AG20443 (cell line): ENCODE measurements at regions not wholly inside any gene's neighbourhood (a gene's known extent, or its start where the extent isn't known, plus 50 kb on each side); places are given as distances from the start of the nearest gene placed in this dataset.

Experiments used
- DNase-seq: peaks from one replicate; pipeline ENCODE4 v3.0.0; 2012; ENCODE audit warnings: low spot score, mixed read lengths

DNA sequence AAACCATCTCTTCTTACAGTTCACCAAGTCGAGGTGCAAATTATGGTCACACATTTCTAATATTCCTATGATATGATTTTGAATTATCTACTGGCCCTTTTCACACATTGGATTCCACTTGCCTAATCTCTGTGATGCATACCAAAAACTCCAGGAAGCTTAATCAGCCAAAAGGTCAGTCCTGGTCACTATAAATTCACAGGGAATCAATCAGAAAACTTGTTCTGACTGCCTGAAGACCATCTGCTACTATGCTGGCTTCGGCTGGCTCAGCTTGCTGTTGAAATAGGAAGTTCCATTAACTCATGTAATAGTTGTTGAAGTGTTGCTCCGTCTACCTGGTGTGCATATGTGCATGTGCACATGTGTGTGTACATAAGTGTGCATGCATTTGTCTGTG is 142.8 kb upstream of the FLRT2 start:
- no peak for DNase-seq

DNA sequence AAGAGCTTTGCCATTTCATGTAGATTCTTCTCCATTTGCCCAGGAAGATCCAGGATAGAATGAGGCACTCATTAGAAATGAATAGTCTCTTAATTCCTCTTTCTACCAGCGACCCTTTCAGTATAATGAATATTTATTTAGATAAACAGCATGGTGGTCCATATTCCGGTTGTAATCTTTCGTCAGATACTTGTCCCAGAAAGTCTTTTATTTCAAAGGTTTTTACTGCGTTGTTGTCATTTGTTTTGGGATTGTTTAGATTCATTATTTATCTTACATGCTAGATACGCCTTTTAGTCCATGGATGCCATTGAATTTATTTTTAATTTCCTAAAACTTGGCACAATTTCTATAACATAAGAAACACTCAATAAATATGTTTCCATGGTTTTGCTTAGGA is 139.7 kb upstream of the FLRT2 start:
- DNase-seq: no peak

DNA sequence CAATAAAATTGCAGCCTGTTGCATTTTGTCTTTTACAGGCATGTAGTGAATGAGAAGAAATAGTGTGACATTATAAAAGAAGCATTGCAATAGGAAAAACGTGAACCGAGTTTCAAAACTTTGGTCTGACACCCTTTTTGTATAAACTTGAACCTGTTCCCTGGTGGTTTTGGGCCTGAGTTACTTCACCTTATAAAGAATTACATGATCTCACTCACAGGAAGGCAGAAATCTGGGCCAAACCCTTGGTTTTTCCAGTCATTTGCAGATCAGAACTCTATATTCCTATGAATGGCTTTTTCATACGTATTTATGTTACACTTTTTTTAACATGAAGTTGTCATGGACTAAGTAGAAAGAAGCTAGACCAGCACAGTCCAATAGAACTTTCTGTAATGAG is 138.5 kb upstream of the FLRT2 start:
- no peak for DNase-seq

DNA sequence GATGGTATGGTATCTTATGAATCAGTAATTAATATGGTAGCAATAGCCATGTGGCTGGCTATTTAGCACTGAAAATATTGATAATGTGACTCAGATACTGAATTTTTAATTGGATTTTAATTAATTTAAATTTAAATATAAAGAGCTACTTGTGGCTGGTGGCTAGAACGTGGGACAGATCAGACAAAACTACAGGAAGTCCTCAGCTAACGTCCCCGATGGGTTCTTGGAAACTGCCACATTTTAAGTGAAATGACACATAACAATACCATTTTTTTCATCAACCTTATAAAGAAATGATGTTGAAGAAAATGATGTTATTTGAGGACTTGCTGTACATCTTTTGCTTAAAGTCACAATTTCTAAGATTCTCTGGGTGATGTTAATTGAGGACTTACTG is 138.1 kb upstream of the FLRT2 start:
- DNase-seq: no peak

DNA sequence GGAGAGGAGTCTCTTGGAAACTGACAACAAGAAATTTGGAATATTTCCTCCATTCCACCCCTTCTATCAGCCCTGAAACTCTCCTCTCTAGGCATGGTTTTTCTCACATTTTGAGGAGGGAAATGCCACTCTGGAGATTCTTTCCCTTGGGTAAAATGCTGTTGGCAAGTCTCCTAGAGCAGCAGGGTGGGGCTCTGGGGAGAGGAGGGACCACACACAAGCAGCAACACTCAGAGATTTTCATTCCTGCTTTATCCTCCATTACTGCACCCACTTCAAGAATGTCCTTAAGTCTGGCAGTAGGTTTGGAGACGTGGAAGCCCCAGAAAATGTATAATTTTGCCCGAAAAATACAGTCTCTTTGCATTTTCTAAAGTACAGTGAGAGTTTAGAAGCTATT is 130.8 kb upstream of the FLRT2 start:
- peak; percentile 22 for DNase-seq

DNA sequence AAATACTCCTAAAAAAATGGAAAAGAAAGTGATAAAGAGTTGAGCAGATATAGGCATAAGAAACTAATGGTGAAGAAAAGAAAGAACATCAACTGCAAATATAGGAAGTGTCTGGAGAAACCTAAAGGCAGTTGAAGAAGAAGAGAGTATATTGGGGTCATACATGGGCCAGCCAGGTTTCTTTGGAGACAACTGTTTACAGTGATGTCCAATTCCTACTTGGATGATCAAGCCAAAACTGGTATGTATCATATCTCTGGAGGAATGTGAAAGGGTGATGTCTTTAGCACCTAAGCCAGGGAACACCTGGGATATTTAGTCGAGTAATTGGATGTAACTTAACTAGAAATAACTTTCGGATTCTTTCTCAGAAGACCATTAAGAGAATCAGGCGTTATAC is 129.3 kb upstream of the FLRT2 start:
- no peak for DNase-seq

DNA sequence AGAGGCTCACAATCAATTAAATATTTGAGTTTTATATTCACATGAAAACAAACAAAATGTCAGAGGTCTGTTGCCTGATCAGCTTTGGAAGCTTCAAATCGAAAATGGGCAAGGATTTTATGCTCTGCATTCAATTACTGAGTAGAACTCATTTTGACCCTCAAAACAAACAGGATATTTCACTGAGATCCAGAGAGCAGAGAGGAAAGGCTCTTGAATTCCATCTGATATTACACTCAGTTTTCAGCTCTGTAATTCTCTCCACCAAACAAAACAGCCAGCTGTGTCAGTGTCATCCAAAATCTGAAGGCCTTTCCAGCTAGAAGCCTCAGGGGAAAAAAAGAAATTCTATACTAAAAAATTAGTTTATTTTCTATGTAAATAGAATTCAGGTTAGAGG is 128.6 kb upstream of the FLRT2 start:
- no peak for DNase-seq

DNA sequence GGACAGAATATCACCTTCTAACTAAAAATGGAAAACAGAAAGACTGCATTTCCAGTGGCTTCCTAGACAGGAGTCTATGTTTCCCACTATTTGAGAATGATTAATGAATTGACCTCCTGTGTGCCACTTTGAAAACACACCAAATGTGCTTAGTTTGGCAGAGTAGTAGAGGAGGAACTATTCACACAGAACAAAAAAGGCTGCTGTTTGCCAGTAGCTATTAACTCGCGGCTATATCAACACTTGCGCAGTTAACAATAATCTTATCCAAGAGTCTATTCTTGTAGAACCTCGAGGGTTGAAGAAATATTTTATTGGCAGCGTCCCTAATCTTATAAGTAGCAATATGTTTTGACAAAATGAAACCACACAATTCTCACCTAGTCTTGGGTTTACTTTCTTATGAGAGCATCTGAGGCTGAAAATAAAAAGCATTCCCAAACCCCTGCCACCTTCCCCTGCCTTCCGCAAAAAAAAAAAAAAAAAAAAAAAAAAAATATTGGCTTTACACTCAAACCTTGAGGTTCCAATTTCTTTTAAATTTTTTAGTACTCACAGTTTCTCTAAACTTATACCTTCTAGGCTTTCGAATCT is 127.3 kb upstream of the FLRT2 start:
- DNase-seq: no peak

DNA sequence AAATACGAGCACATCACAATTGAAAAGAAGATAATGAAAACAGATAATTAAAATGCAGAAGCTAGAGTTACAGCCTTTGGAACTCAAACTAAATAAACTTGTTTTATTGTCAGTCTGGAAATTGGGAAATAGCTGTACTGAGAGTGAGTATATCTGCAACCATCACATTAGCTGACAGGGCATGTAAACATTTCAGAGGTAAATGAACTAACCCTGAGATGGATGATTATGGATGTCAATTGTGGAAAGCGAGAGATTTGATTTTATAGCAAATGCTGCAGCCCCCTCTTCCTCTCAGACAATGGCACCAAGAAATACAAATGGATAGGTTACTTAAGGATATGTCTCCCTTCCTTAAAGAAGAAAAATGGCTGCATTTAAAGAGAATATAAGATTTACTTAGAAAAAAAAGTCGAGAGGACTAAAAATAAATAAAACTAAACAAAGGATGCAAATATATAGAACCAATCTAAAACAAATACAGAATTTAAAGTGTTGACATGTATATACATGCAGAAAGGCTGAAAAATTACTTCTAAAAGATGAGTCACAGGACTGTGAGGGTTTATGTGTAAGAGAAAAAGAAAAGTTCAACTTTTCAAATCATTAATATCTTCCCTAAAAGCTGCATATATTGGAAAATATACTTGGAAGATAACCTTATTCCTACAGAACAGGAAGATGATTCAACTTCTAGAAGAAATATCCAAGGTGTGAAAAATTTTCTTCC is 120.3 kb upstream of the FLRT2 start:
- no peak for DNase-seq

DNA sequence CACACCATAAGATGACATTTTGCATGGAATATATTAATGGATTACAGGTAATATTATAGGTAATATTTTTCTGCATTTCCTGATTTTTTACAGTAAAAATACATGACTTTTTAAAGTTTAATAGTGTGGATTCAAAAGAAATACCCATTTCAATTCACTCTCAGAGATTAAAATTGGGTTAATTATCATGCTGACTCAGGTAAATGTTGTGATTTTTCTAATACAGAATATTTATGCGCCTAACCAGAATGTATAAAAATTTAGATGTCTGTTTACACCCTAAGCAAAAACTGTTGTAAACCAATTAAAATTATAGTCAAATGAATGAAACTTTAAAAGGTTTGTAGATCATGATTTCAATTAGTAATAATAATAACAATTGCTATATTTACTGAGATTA is 117.2 kb upstream of the FLRT2 start:
- DNase-seq: no peak

DNA sequence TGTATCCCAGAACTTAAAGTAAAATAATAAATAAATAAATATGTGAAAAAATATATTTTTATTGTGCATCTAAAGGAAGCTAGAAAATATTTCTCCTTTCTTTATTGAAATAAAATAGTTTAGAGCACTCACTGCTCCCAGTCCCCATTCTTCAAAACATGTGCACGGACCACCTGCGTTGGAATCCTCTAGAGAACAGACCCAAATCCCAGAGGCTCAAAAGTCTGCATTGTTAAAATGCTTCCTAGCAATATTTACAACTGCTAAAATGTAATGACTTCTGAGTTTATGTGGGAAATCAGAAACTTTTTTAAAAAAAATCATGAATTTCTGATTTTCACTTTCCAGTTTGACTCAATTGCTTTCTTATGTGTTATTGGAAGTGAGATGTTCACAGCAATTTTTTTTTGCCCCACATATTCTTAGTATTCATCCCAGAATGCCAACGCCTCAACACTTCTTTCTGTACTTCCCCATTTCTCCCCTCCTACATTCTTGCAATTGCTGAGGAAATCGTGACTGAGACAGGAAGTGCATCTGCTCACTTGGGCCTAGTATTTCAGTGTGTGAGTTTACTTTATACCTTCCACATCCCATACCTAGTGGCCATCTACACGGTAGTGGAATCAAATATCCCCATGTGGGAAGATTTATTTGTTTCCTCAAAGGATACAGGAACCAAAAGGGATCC is 116.0 kb upstream of the FLRT2 start:
- no peak for DNase-seq

DNA sequence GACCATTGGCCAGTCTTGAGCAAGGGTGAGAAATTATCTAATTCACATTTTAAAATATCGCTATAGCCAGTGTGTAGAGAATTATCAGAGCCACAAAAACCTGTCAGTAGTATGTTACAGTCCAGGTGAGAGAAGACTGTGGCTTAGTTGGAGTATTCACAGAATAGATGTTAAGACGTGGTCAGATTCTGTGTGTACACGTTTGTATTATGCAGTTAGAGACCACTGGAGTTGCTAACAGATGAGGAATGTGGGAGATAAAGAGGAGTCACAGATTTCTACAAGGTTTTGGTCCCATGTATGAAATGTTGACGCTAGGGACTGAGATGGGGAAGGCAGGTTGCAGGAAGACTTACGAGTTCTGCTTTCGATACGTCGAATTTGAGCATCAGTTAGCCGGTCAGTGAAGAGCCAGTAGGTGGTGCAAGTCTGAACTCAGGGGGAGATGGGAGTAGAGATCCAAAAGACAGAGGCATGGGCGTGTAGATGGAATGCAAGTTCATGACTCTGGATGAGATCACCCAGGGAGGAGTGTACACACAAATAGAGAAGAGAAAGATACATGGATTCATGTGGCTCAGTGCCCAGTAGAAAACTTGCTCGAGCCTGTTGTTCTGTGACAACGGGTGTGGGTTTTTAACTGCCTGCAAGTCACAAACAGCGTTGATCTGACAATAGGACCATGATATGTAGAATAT is 114.8 kb upstream of the FLRT2 start:
- peak; percentile 90 for DNase-seq

DNA sequence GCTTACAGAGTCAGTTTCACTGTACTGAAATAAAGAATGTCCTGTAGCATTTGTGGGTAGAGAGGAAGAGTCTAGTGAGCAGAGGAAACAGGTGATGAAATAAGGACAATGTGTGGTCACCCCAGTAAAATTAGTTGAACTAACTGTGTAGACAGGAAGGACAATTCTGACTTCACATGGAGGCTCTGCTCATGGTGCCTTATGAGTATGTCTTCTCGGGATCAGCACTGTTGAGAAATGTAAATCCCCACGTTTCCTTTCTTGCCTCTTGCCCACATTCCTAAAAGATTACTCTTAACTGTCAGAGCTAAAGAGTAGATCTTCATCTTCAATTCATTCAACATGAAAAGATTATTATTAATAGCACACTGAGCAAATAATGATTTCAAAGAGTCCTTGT is 113.2 kb upstream of the FLRT2 start:
- DNase-seq: peak; percentile 41

DNA sequence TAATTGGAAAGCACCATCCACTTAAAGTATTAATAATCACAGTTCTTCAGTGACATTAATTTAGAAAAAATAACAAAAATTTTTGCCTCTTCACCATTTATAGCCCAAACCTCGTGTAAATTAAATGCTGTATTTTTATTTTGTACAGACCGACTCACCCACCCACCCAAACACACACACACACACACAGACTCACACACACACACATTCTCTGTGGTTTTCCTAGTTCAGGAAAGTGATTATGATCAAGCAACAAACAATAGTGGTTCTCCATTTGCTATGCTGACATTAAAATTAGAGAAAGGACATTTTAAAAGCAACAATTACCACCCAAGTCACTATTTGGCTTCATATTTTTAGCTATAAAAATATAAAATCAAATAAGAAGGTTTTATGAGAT is 112.5 kb upstream of the FLRT2 start:
- no peak for DNase-seq

DNA sequence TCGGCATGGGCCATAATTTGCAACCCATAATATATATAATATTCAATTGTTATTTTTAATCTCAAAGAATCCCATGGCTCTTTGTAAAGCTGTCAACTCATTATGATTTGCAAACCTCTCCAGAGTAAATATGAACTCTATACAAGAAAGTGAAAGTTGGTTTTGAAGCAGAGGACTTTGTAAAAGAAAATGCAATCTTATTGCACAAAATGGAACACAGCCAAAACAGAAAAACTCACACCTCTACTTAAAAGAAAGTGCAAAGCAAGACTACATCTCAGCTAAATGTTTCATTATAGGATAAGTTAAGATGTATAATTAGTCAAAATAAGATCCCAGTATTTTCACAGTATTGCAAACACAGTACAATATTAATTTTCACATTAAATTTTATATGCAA is 111.2 kb upstream of the FLRT2 start:
- no peak for DNase-seq

DNA sequence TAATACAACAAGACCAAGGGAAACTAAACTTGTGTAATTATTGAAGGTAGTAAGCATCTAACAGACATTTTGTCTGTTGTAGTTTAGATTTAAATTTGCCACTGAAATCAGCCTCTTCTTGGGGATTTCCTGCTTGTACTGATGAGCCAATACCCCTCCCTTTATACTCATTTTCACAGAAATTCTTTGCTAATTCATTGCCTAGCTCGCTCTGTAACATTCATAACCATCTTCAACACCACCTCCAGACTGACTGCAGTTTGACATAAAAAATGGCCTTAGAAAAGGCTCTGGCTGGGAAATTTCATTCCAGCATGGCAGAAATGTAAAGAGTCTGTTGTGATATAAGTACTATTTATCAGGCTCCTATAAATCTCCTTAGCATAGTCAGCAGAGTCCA is 109.7 kb upstream of the FLRT2 start:
- no peak for DNase-seq

DNA sequence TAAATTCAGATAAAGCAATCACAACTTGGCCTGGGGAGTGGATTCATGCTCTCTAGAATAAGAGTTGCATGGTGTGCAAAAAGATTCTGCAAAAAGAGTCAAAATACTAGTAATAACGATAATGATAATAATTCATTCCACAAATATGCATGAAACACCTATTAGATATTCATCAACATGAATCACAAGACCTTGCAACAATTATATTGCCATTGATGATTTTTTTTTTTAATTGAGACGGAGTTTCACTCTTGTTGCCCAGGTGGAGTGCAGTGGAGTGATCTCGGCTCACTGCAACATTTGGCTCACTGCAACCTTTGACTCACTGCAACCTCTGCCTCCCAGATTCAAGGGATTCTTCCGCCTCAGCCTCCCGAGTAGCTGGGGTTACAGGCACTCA is 109.2 kb upstream of the FLRT2 start:
- DNase-seq: no peak

DNA sequence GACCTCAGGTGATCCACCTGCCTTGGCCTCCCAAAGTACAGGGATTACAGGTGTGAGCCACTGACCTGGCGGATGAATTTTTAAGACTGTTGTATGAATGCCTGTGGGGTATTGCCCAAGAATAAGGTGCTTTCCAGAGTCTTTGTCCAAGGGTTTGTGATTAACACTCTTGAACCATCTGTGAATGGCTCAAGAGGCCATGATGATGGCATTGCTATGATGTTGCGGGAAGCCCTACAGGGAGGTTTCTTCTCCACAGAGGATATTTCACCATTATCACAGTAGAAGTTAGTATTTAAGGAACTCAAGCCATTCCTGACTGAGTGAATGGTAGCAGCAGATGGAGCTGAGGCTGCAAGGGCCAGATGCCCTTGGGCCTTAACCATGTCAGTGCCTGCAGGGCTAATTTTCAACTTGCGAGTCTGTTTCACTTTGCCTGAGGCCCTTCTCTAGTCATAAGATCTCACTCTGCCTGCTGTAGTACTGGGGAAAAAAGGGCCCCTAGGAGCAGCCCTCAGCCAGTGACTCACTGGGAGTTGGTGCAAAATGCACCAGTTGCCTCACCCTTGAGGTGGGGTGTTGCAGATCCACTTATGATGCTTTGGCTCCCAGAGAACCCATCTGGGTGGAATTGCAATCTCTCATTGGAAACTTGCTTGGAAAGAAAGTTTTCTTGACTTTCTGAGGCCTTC is 108.6 kb upstream of the FLRT2 start:
- DNase-seq: peak; percentile 62

DNA sequence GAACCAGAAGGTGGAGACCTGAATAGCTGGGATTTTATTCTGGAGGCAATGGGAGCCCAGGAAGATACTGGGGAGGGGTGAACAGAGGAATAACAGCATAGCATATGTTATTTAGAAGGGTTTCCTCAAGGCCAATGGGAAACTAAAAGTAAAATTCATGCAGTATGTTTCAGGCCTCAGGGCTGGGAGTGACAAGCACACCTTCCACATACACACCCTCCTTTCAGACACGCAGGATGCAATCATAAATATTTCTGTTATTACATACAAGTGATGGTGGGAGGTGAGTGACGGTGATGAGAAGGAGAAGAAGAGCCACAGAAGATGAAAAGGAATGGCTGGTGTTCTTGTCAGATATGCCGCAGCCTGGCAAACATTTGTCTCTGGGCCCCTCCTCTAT is 106.1 kb upstream of the FLRT2 start:
- no peak for DNase-seq

DNA sequence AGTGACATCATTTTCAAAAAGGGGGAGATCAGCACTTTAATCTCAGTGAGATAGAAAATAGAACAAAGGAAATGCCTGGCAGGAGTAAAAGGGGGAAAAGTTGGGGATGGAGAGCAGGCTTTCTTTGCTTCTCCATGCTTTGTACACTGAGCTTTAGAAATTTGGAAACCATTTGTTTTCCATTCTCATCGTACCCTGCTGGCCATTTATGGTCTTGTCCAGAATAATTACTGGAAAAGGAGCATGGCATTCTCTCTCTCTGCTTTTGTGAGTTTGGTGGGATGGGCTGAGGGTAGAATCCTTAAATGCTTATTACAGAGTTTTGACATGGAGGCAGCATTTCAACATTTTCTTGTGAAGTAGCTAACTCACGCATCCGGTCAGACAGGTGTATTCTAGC is 104.4 kb upstream of the FLRT2 start:
- no peak for DNase-seq

DNA sequence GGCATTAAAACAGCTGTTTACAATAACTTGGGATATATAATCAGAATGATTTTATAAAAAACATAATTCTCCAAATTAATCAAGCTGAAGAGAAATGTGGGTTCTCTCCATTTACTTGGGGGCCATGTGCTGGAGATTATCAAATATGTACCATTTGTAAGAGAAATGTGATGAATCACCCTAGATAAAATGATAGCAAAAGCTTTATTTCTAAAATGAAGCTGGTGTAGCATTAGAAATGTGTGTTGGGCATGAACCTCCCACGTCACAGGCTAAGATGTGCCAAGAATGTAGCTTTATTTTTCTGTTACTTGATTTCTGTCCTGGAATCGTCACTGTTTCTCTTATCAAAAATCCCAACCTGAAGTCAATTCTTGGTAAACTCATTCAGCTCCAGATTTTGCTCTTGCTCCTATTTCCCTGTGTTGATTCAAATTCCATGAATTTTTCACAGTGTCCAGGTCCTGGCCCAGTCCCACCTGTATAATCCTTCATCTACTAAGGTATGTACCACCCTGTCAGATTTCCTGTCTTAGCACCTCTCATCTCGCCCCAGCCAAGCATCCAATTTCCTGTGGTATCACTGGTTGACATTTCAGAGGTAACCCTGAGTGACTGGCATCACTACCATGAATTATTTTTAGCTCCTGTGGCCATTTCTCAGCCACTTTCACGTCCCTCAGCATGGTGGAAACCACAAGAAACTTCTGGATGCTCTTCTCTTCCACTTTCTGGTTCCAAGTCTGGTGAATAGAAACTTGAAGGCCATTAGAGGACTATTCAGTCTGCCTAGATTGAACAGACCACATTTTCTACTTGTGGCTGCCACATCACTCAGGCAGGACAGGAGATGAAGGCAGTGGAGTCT is 103.6 kb upstream of the FLRT2 start:
- DNase-seq: no peak
